HG02571 (cell line): ENCODE measurements at regions not wholly inside any gene's neighbourhood (a gene's known extent, or its start where the extent isn't known, plus 50 kb on each side); places are given as distances from the start of the nearest gene placed in this dataset.
"Not testable (repeated sequence)": the region's sequence is repeated elsewhere in the genome, so short reads cannot be mapped to it uniquely, and the experiment has no call there.

Experiments used
- ATAC-seq: cut with Tn5 transposase; IDR thresholded peaks from one replicate; pipeline ENCODE4 v1.9.1; 2021; ENCODE audit warnings: mild to moderate bottlenecking, moderate library complexity; ENCODE audit not compliant: unreplicated experiment

DNA sequence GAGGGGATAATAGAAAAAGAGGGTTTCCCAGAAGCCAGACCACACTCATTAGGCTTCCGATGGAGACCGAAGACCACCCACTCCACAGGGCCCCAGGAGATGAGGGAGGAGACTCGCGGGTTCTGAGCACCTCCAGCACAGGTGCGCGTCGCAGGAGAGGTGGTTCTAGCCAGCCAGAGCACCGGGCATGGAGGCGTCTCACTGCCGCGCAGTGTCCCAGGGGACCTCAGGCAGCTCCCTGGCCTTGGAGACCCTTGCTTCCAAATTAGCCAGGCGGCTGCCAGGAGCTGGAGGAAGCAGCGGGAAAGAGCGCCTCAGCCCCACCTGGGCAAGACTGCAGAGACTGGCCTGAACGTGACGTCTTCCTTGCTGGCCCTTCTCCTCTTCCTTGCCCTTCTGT is 115.4 kb upstream of the FBXL7 start:
- no peak for ATAC-seq

DNA sequence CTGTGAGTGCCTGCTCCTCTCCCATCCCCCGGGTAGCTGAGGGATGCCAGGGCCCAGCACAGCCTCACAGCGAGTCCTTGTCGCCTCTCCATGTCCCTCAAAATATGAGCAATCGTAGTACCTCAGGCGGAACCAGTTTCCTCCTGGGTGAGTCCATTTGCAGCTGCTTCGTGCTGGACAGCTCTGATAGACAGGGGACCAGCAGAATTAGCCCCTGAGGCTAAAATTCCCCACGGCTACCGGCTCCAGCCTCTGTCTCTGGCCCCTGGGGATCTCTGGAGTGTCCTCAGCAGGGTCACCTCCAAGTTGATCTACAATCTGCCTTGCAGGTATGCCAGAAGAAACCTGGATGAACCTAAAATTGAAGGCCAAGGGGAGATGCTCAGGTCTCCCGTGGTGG is 115.8 kb upstream of the FBXL7 start:
- no peak for ATAC-seq

DNA sequence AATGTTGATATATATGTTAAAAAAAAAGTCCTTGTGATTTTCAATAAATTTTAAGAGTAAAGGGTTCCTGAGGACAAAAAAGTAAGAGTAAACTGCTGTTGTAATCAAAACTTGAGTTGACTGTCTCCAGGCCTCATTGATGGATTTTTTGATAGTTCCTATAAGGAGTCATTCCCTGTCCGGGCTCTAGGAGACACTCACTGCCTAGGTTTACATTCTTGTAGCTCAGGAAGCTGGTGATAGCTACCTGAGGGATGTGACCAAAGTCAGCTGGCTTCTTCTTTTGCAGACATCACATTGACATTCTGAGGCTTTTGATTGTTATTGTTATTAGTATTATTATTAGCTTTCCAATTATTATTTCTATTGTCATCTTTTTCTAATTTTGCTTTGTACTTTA is 116.5 kb upstream of the FBXL7 start:
- no peak for ATAC-seq

DNA sequence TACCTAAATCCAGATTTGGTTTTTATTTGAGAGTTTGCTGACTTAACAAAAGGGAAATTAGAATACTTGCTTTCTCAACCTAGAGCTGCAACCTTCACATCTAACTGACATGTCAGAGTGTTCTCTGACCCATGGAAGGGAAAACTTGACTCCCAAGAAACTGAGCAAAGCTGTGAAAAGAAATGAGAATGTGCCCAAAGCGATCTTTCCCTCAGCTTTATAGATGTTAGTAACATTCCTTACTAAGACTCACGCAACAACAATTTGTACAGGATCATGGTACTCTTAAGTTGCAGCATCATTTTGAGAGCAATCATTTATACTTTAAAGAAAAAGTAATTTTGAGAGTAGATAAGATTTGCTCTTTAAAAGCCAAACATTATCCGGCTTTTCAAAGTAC is 117.0 kb upstream of the FBXL7 start:
- ATAC-seq = no peak

DNA sequence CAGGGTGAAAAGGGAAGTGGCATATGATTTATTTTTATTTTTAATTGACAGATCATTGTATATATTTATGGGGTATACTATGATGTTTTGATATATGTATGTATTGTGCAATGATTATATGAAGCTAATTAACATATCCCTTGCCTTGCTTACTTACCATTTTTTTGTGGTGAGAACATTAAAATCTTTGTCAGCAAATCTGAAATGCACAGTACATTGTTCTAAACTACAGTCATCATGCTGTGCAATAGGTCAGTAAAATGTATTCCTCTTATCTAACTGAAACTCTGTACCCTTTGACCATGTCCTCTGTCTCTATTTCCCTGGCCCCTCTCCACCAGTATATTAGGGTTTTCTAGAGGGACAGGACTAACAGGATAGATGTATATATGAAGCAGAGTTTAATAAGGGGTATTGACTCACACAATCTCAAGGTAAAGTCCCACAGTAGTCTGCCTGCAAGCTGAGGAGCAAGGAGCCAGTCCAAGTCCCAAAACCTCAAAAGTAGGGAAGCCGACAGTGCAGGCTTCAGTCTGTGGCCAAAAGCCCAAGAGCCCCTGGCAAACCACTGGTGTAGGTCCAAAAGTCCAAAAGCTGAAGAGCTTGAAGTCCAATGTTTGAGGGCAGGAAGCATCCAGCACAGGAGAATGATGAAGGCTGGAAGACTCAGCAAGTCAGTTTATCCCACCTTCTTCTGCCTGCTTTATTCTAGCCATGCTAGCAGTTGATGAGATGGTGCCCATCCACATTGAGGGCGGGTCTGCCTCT is 122.2 kb upstream of the FBXL7 start:
- ATAC-seq = no peak

DNA sequence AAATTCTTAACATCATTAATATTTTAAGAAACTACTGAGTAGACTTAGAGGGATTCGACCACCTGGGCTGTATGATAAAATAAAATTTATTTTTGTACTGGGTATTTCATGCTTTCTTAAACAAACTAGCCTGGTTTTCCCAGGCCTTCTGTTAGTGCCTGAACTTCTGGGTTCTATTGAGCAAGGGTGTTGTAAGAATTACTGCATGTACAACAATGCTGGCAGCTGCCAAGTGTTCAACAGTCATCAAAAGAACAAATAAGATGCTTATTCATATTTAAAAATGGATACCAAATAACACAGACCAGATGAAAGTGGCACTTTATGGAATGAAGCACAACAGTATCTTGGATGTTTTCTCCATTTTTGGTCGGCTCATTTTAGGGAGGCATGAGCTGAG is 123.2 kb upstream of the FBXL7 start:
- no peak for ATAC-seq

DNA sequence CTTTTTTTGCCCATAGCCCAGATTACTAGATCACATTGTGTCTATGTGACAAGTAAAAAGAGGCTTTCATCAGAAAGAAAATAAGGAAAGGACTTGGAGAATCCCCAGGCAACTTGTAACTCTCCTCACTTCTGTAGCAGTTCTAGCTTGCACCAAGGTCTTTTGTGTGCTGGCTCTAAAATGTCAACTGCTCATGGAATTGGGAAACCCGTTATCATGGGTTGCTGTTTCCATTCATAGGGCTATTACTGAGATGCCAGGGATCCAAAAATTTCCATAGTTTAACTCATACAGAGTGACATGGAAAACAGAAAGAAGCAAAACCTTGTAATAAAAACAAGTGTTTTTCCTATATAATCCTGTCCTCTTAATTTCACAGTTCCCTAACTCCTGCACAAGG is 123.9 kb upstream of the FBXL7 start:
- no peak for ATAC-seq

DNA sequence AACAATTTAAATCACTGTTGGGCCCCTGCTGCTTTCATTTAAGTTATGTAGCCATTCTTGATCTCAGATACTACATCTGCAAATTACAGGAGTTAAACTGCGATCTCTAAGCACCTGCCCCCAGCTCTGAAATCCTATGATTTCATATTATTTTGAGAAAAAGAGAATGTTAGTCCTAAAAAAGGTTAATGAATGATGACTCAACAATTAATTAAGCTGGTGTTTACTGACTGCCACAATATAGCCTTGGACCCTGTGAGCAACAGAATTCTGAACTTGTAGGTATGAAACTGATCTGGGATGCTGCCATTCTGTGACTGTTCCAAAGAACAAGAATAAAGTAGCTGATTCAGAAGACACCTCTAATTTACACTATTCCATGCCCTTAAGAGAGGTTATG is 124.4 kb upstream of the FBXL7 start:
- no peak for ATAC-seq

DNA sequence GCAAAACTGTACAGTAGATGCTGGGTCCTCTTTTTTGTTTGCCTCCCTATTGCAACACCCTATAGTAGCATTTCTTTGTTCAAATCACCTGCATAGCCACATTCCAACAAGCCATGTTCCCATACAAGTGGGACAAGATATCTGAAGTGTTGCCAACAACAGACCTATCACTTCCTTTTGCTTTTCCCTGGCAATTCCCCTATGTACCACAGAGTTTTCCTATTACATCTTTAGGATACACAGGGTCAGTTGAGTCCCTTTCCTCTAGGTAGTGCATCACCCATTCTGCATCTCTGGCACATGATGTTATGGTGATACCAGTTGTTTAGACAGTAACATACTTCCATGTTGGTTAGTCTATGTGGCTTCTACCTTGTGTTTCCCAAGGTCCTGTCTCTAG is 125.1 kb upstream of the FBXL7 start:
- ATAC-seq = no peak

DNA sequence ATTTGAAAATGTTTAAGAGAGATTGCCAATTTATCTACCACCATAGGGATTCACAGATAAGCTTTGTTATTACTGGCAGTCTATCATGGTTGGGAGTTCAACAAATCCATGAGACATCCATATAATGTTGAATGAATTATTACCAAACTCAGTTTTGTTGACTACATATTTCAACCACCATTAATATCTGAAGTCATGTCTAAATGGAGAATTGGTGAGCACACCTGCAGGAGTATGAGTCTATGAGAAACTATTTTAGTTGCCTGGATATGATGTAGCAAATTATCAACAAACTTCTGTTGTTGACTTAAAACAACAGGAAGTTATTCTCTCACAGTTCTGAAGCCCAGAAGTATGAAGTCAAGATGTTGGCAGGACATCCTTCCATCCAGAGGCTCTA is 126.8 kb upstream of the FBXL7 start:
- no peak for ATAC-seq

DNA sequence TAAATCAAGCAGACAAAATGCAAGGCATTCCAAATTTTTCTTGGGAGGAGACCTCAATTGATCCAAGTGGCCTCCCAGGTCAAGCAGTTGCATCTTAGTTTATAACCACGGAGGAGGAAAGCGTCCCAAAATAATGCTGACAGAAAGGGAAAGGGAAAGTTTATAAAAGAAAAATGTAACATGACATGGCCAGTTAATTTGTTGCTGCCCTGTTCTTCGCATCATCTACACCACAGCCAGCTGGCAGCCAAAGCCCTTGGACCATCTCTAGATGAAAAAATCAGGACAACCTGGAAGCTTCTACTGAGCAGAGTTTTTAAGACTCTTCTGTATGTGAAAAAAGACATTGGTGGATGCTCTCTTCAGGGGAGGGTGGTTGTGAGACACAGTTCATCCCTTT is 128.8 kb upstream of the FBXL7 start:
- no peak for ATAC-seq

DNA sequence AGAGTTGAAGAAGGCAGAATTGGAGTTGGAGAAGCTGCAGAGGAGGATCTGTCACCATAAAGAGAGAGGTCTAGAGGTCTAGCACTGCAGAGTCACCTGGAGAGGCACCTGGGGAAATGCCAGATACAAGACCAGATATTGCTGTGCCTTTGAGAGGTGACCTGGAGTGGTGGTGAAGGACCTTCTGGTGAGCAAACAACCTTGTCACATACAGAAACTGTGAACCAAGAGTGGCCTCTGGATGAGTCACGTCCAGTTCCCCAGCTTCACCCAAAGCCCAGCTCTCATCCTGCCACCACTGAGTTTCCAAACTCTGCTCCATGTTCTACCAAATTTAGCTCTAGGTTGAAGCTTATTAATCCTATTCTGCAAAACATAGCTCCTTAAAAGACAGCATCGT is 131.1 kb upstream of the FBXL7 start:
- no peak for ATAC-seq

DNA sequence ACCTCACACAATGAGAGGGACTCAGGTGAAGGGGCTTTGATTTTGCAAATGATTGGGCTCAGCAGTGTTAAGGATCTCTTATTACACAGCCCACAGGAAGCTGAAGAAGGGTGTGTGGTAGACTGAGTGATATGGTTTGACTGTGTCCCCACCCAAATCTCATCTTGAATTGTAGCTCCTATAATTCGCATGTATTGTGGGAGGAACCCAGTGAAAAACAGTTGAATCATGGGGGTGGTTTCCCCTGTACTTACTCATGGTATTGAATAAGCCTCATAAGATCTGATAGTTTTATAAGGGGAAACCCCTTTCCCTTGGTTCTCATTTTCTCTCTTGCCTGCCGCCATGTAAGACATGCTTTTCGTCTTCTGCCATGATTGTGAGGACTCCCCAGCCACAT is 132.5 kb upstream of the FBXL7 start:
- no peak for ATAC-seq

DNA sequence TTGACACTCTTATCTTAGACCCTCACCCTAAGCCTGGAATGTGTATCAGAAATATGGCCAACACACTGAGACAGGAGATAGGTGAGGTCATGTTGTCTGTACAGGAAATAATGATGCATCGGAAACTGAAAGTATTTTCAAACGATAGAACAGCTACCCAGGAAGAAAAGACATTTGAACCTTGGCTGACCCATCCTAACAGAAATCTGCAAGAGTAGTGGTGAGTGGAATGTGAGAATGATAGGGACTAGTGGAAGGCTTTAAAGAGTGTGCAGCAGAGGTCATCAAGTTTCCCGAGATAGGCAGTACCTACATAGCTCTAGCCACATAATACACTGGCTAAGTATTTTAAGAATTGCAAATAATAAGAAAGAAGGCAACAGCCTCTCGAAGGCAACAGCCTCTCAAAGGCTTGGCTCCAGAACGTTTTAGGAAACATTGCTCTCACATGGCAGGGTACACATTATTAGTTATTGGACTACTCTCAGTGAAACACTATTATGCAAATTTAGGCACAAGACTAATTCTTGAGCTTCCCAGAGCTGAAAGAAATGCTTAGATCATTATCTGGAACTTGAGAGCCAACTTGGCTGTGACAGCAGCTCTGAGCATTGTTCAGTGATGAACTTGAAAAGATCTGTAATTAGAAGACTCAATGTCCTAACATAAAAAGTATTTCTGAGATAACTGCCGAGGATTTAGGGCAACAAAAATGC is 133.1 kb upstream of the FBXL7 start:
- ATAC-seq = no peak

DNA sequence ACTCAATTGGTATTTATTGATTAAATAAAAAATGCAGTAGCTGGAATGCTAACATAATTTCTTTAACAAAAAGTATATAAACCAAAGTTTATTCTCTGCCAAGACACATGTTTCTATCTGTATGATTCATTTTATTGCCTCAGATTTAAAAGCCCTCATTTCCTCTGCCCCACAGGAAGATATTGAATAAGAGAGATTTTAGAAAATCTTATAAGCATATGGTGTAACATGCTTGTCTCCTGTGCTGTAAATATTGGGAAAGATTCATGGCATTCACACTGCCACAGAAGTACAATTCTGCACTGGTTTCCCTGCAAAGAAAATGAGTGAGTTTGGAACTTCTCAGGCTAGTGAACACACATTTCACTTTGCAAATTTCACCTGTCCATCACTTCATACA is 134.9 kb upstream of the FBXL7 start:
- ATAC-seq = no peak

DNA sequence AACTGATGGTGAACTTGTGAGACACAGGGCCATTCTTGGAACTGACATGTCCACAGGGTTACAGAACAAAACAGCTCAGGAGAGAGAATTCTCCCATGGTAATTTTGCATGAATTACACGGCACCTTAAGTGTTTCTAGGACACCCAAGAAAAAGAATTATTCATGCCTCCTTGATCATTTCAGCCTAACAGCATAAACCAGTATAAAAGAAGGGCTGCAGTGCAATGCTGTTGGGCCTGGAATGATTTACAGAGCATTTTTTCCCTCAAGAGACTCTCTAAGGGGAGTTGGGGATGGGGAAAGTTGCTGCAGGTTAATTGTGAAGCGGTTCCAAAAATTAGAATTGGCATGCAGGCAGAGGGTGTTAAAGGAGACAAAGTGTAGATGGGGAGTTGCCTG is 136.4 kb upstream of the FBXL7 start:
- no peak for ATAC-seq

DNA sequence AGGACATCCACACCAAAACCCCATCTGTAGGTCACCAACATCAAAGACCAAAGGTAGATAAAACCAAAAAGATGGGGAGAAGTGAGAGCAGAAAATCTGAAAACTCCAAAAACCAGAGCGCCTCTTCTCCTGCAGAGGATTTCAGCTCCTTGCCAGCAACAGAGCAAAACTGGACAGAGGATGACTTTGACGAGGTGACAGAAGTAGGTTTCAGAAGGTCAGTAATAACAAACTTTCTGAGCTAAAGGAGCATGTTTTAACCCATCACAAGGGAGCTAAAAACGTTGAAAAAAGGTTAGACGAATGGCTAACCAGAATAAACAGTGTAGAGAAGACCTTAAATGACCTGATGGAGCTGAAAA is 142.9 kb upstream of the FBXL7 start:
- not testable (repeated sequence) for ATAC-seq

DNA sequence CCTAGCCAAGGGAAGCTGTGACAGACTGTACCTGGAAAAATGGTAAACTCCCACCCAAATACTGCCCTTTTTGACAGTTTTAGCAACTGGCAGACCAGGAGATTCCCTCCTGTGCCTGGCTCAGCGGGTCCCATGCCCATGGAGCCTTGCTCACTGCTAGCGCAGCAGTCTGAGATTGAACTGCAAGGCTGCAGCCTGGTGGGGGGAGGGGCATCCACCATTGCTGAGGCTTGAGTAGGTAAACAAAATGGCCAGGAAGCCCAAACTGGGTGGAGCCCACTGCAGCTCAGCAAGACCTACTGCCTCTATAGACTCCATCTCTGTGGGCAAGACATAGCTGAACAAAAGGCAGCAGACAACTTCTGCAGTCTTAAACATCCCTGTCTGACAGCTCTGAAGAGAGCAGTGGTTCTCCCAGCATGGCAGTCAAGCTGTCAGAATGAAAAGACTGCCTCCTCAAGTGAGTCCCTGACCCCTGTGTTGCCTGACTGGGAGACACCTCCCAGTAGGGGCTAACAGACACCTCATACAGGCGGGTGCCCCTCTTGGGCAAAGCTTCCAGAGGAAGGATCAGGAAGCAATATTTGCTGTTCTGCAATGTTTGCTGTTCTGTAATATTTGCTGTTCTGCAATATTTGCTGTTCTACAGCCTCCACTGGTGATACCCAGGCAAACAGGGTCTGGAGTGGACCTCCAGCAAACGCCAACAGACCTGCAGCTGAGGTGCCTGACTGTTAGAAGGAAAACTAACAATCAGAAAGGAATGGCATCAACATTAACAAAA is 143.5 kb upstream of the FBXL7 start:
- ATAC-seq = not testable (repeated sequence)

DNA sequence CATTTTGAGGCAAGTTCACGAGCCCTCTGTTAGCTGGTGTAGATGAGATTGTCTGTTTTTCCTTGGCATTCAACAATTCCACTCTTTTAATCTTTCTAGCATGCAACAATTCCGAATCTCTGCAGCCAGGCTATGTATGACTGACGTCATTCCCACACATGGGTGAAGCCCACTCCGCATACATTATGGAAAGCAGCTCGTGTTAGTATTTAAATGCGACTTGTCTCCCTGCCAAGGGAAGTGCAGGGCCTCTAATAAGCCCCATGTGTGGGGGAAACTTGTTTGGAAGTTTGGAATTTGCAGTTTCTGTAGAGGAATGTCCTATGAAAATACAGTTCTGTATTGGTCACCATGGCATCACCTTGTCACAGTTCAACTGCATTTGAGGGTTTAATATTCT is 146.0 kb upstream of the FBXL7 start:
- ATAC-seq = no peak

DNA sequence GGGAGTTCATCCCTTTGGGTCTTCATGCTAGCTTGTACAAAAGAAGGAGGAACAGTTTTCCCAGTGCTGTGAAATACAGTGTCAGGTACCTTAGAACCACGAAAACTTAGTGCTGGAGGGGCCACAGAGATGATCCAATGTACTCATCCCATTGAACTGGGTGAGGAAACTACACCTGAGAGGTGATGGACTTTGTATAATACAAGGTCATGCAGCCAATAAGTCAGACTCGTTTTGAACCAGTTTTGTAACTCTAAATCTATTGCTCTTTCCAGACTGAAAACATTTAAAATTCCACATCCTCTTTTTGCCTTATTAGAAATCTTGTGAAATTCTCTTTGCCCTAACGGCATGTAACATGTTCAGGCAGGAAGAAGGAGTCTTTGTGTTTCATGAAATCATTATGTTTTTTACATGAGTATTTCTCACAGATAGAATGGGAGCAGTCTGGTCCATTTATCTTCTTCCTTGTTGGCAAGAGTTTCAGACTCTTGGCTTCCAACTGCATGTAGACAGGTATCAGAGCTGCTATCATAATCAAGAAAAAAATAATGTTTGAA is 146.8 kb upstream of the FBXL7 start:
- no peak for ATAC-seq

DNA sequence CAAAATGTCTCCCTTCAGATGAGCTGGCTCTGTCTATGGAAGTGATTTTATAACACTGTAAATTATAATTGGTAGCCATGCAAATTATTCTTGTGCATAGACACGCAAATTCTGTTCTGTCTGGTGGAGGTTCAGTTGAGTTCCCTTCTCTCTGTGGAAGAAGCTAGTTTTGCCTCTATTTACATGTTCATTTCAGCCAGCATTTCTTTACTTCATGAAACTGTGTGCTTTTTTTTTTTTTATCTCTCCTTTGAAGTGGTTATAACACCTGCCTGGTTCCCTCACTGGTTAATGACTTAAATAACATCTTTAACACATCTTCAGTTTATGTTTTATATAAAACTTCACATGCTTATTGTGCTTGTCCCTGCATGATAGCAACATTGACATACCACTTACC is 149.4 kb upstream of the FBXL7 start:
- ATAC-seq = no peak

DNA sequence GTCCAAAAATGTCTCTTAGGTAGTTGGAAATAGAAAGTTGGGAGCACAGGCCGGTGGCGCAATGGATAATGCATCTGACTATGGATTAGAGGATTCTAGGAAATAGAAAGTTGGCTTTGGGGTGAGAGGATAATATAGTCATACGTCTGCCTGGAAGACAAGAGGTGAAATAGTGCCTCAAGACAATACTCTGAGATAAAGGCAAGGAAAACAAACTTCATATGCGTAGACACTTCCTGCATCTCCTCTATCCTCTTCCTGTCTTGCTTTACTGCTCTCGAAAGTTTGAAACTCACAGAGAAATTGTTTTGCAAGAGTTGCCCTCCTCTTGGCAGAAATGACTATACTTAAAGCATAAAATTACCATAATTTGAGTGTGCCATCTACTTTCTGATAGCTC is 153.2 kb upstream of the FBXL7 start:
- ATAC-seq = no peak
